GM19025 (cell line): ENCODE measurements at regions not wholly inside any gene's neighbourhood (a gene's known extent, or its start where the extent isn't known, plus 50 kb on each side); places are given as distances from the start of the nearest gene placed in this dataset.

ENCODE experiments used
- ATAC-seq: cut with Tn5 transposase; IDR thresholded peaks from one replicate; pipeline ENCODE4 v1.9.1; 2021; ENCODE audit warnings: mild to moderate bottlenecking, low read depth, moderate library complexity; ENCODE audit not compliant: unreplicated experiment

DNA sequence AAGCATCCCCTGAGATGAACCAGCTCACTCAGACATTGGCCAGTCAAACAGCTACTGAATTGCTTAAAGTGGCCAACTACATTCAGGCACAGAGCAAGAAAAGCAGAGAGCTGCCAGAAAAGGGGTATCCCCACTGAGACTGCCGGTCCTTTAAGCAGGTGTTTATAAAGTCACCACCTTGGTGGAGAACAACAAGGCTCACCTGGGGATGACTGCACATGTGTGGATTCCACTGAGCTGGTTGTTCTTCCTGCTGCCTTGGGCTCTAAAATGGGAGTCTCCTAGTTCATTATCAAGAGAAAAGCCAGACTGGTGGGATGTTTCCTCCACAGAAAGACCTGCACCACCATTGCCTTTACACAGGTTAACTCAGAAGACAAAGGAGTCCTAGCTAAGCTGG is 51.8 kb upstream of the IPO5 start:
- no peak for ATAC-seq
